ENCODE measurements at regions not wholly inside any gene's neighbourhood (a gene's known extent, or its start where the extent isn't known, plus 50 kb on each side); places are given as distances from the start of the nearest gene placed in this dataset.

- H3K4me3 ChIP-seq (replicated peaks; ENCODE audit: low read depth, low read length), result no peak overlapping the region
- no peak for DNase-seq (ENCODE audit: extremely low read depth, low read depth)
- TF ChIP-seq, protein P1, sequence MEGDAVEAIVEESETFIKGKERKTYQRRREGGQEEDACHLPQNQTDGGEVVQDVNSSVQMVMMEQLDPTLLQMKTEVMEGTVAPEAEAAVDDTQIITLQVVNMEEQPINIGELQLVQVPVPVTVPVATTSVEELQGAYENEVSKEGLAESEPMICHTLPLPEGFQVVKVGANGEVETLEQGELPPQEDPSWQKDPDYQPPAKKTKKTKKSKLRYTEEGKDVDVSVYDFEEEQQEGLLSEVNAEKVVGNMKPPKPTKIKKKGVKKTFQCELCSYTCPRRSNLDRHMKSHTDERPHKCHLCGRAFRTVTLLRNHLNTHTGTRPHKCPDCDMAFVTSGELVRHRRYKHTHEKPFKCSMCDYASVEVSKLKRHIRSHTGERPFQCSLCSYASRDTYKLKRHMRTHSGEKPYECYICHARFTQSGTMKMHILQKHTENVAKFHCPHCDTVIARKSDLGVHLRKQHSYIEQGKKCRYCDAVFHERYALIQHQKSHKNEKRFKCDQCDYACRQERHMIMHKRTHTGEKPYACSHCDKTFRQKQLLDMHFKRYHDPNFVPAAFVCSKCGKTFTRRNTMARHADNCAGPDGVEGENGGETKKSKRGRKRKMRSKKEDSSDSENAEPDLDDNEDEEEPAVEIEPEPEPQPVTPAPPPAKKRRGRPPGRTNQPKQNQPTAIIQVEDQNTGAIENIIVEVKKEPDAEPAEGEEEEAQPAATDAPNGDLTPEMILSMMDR (IDR thresholded peaks at IDR 0.05; ENCODE audit: low read depth, low read length, missing control alignments), result no peak
These were observed 125.2 kb upstream of the COL3A1 start for GRCh38 chr2:188848887-188849435.

GRCh38 chr2:188850786-188851185 is 123.4 kb upstream of the COL3A1 start:
- TF ChIP-seq, protein P1 (IDR thresholded peaks at IDR 0.05; ENCODE audit: low read depth, low read length, missing control alignments), result no peak
- DNase-seq (ENCODE audit: extremely low read depth, low read depth), result no peak

GRCh38 chr2:188851311-188851710 is 122.9 kb upstream of the COL3A1 start:
- TF ChIP-seq, protein P1 (IDR thresholded peaks at IDR 0.05; ENCODE audit: low read depth, low read length, missing control alignments), result no peak
- H3K4me3 ChIP-seq (replicated peaks; ENCODE audit: low read depth, low read length), result no peak overlapping the region
- no peak for DNase-seq (ENCODE audit: extremely low read depth, low read depth)

More at GRCh38 chr2:188850786-188851185, 123.4 kb upstream of the COL3A1 start:
- no peak overlapping the region for H3K4me3 ChIP-seq (replicated peaks; ENCODE audit: low read depth, low read length)

- TF ChIP-seq, protein P1 (IDR thresholded peaks at IDR 0.05; ENCODE audit: low read depth, low read length, missing control alignments), result no peak
- DNase-seq (ENCODE audit: extremely low read depth, low read depth), result no peak
- no peak overlapping the region for H3K4me3 ChIP-seq (replicated peaks; ENCODE audit: low read depth, low read length)
These were observed 122.3 kb upstream of the COL3A1 start for GRCh38 chr2:188851826-188852225.

- no peak for DNase-seq (ENCODE audit: extremely low read depth, low read depth)
- TF ChIP-seq, protein P1 (IDR thresholded peaks at IDR 0.05; ENCODE audit: low read depth, low read length, missing control alignments), result no peak
These were observed 121.4 kb upstream of the COL3A1 start for GRCh38 chr2:188852772-188853171.

GRCh38 chr2:188853307-188853706 is 120.9 kb upstream of the COL3A1 start:
- peak; percentile 96 for DNase-seq (ENCODE audit: extremely low read depth, low read depth)
- TF ChIP-seq, protein P1 (IDR thresholded peaks at IDR 0.05; ENCODE audit: low read depth, low read length, missing control alignments), result no peak
- no peak overlapping the region for H3K4me3 ChIP-seq (replicated peaks; ENCODE audit: low read depth, low read length)

More at GRCh38 chr2:188852772-188853171, 121.4 kb upstream of the COL3A1 start:
- H3K4me3 ChIP-seq (replicated peaks; ENCODE audit: low read depth, low read length), result no peak overlapping the region

DNA sequence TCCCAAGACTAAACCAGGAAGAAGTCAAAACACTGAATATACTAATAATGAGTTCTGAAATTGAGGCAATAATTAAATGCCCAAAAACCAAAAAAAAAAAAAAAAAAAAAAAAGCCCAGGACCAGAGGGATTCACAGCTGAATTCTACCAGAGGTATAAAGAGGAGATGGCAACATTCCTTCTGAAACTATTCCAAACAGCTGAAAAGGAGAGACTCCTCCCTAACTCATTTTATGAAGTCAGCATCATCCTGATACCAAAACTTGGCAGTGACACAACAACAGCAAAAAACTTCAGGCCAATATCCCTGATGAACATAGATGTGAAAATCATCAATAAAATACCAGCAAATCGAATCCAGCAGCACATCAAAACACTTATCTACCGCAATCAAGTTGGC is 108.5 kb upstream of the COL3A1 start:
- TF ChIP-seq, protein P1 (IDR thresholded peaks at IDR 0.05; ENCODE audit: low read depth, low read length, missing control alignments), result no peak
- no peak overlapping the region for H3K4me3 ChIP-seq (replicated peaks; ENCODE audit: low read depth, low read length)
- DNase-seq (ENCODE audit: extremely low read depth, low read depth), result no peak

Measured in HFF-Myc (cell line).